Esophagus squamous epithelium (tissue), 4 donors: ENCODE measurements at regions not wholly inside any gene's neighbourhood (a gene's known extent, or its start where the extent isn't known, plus 50 kb on each side); places are given as distances from the start of the nearest gene placed in this dataset.

Source experiments
- POLR2A ChIP-seq, 4 donors: fragments of 450-650 bp; IDR thresholded peaks; one replicate each; pipeline ENCODE4 v1.6.1; 2017; ENCODE audit warnings: antibody characterized with exemption in 4 of 4, mild to moderate bottlenecking in 4 of 4, moderate library complexity in 3 of 4
- TF ChIP-seq, protein P1 (sequence below), 6 experiments: fragments of 450-650 bp in 4 of 6; fragments of 200-600 bp in 2 of 6; sonication (generic) in 2 of 6; IDR thresholded peaks; one replicate each; pipeline ENCODE4 v1.5.1; 2016 to 2019; ENCODE audit warnings: antibody characterized with exemption in 6 of 6, mild to moderate bottlenecking in 4 of 6, moderate library complexity in 4 of 6

- TF ChIP-seq, protein P1, sequence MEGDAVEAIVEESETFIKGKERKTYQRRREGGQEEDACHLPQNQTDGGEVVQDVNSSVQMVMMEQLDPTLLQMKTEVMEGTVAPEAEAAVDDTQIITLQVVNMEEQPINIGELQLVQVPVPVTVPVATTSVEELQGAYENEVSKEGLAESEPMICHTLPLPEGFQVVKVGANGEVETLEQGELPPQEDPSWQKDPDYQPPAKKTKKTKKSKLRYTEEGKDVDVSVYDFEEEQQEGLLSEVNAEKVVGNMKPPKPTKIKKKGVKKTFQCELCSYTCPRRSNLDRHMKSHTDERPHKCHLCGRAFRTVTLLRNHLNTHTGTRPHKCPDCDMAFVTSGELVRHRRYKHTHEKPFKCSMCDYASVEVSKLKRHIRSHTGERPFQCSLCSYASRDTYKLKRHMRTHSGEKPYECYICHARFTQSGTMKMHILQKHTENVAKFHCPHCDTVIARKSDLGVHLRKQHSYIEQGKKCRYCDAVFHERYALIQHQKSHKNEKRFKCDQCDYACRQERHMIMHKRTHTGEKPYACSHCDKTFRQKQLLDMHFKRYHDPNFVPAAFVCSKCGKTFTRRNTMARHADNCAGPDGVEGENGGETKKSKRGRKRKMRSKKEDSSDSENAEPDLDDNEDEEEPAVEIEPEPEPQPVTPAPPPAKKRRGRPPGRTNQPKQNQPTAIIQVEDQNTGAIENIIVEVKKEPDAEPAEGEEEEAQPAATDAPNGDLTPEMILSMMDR (IDR thresholded peaks at IDR 0.05), result no peak
- no peak for TF ChIP-seq POLR2A (IDR thresholded peaks at IDR 0.05)
These were observed 78.0 kb upstream of the PRKX start for GRCh38 chrX:3791449-3791848.
